Nephron progenitor cell (in vitro differentiated cells): ENCODE measurements at regions not wholly inside any gene's neighbourhood (a gene's known extent, or its start where the extent isn't known, plus 50 kb on each side); places are given as distances from the start of the nearest gene placed in this dataset.

Experiments
- DNase-seq: peaks from one replicate; pipeline ENCODE4 v3.0.0; 2021
- H3K27ac Mint-ChIP-seq: 2 replicates; pipeline ENCODE4 v1.8.0; 2021; ENCODE audit warnings: mild to moderate bottlenecking, moderate library complexity, mixed read lengths
- H3K27me3 Mint-ChIP-seq: 2 replicates; pipeline ENCODE4 v1.8.0; 2021; ENCODE audit warnings: mild to moderate bottlenecking, low read depth, mixed read lengths; ENCODE audit not compliant: poor library complexity
- H3K36me3 Mint-ChIP-seq: 2 replicates; pipeline ENCODE4 v1.8.0; 2021; ENCODE audit warnings: low read depth, mixed read lengths
- H3K4me1 Mint-ChIP-seq: 2 replicates; pipeline ENCODE4 v1.8.0; 2021; ENCODE audit warnings: mixed read lengths
- H3K4me3 Mint-ChIP-seq: 2 replicates; pipeline ENCODE4 v1.8.0; 2021; ENCODE audit warnings: mild to moderate bottlenecking, moderate library complexity, mixed read lengths
- H3K9me3 Mint-ChIP-seq: 2 replicates; pipeline ENCODE4 v1.8.0; 2021; ENCODE audit warnings: mild to moderate bottlenecking, moderate library complexity, mixed read lengths
- CTCF ChIP-seq: fragments of 200-600 bp; sonication (generic); IDR thresholded peaks from 2 replicates; pipeline ENCODE4 v1.5.0; 2021; ENCODE audit warnings: antibody characterized with exemption

DNA sequence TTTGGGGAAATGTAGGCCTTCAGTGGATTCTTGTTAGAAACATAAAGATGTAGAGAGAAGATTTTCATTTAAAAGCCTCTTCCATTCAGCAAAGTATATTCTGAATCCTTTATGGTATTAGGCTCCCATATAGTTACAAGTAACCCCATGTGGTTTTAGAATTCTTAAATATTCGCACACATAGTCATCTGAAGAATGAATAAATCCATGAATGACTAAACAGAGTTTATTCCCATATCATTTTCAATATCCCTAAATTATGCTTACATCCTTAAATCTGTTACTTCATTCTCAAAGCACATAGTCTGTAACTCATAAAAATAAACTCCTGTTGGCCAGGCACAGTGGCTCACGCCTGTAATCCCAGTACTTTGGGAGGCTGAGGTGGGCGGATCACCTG lies 962.1 kb downstream of the KCNJ18 start:
- no peak for DNase-seq
- Mint-ChIP-seq H3K36me3 (no peaks in the 10 kb centered on the region), H3K27me3 (no peaks in the 10 kb centered on the region), H3K9me3 (peaks cover 58% of the 10 kb centered on the region), H3K27ac (no peak overlapping the region), H3K4me1 (no peaks in the 10 kb centered on the region), H3K4me3 (no peak overlapping the region)
- TF ChIP-seq CTCF, result no peak

DNA sequence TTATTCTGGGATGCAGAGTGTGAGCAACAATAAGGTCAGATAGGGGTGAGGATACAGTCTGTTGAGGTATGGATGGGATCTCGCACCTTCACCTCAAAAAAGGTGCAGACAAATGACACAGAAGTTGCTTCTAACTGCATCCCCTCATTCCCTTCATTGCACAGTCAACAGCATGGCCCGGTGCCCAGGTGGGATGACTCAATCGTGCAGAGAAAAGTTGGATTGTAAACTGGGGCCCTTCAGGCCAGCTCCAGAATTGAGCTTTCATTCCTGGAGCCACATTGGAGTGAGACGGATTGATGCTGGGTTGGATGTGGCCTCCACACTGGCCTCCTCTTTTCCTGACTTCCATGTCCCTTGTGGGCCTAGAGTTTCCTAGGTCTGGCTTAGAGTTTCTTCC lies 977.4 kb downstream of the KCNJ18 start:
- H3K4me3 Mint-ChIP-seq, result no peak overlapping the region
- no peaks in the 10 kb centered on the region for H3K27me3 Mint-ChIP-seq
- H3K27ac Mint-ChIP-seq, result no peak overlapping the region
- H3K36me3 Mint-ChIP-seq, result no peaks in the 10 kb centered on the region
- no peaks in the 10 kb centered on the region for H3K4me1 Mint-ChIP-seq
- no peak for DNase-seq
- no peak for TF ChIP-seq CTCF
- H3K9me3 Mint-ChIP-seq, result peaks cover 90% of the 10 kb centered on the region

DNA sequence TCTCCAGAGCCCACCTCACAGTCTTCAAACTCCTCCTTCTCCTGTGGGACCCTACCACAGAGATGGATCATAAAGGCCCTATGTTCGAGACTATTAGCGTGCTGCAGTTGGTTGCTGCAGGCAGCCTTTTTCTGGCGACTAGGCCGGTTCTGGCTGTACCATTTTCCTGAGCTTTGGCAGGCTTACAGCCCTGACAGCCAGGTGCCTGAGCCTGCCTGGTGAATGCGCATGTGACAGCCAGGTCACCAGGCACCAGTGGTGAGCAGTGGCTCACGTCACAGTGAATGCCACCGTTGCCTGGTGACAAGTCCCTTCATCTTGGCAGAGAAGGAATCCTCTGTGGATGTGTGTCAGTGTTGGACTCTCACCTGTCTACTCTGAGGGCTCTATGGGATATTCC lies 978.8 kb downstream of the KCNJ18 start:
- Mint-ChIP-seq H3K4me1 (no peaks in the 10 kb centered on the region), H3K36me3 (no peaks in the 10 kb centered on the region), H3K27me3 (no peaks in the 10 kb centered on the region), H3K9me3 (peaks cover 88% of the 10 kb centered on the region), H3K27ac (no peak overlapping the region), H3K4me3 (no peak overlapping the region)
- no peak for TF ChIP-seq CTCF
- DNase-seq, result no peak

DNA sequence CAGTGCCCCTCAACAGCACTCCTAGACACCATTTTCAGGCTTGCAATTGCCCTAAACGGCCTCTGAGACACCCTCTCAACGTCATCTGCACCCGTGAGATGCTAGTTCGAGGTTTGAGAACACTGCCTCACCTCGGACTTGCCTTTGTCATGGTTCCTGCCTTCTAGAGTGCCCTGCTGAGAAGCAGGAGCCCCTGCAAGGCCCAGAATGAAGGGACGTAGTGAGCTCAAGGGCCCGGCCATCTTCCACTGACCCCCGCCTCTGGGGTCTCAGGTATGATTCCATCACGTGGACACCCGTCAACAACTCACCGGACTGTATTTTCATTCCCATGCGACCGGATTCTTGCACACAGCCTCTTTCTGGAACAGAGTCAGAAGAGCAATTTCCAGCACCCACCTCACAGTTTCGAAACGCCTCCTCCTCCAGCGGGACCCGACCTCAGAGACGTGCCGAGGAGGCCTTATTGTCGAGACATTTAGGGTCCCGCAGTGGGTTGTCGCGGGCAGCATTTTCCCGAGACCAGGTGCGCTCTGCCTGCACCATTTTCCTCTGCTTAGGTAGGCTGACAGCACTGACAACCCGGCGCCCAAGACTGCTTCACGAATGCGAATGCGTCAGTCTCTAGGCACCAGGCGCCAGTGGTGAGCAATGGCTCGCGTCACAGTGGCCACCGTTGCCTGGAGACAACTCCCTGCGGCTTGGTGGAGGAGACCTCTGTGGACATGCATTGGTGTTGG lies 999.9 kb downstream of the KCNJ18 start:
- Mint-ChIP-seq H3K4me3 (no peak overlapping the region), H3K27ac (no peak overlapping the region), H3K36me3 (no peaks in the 10 kb centered on the region), H3K9me3 (peaks cover 60% of the 10 kb centered on the region), H3K4me1 (no peaks in the 10 kb centered on the region), H3K27me3 (no peaks in the 10 kb centered on the region)
- no peak for DNase-seq
- TF ChIP-seq CTCF, result no peak

- Mint-ChIP-seq H3K4me3 (no peak overlapping the region), H3K36me3 (no peaks in the 10 kb centered on the region), H3K27ac (no peak overlapping the region), H3K9me3 (peaks cover 66% of the 10 kb centered on the region), H3K27me3 (no peaks in the 10 kb centered on the region), H3K4me1 (no peaks in the 10 kb centered on the region)
- no peak for TF ChIP-seq CTCF
- no peak for DNase-seq
Measured at GRCh38 chr17:22692806-22693171, 1000.5 kb downstream of the KCNJ18 start.
